HepG2 (cell line): ENCODE measurements at regions not wholly inside any gene's neighbourhood (a gene's known extent, or its start where the extent isn't known, plus 50 kb on each side); places are given as distances from the start of the nearest gene placed in this dataset.

ENCODE experiments used
- ATAC-seq: fragments of 200-7000 bp; cut with Tn5 transposase; 3 replicates; pipeline ENCODE4 v1.9.1; 2020; ENCODE audit warnings: mild to moderate bottlenecking, moderate library complexity
- BruUV-seq: library from RNA; stranded (reverse); fragments of 400-500 nt; replicated peaks from 2 replicates; lab custom pipeline; 2021; lab: Mats Ljungman, UMichigan
- CTCF ChIA-PET: fragments of 300-600 bp; formaldehyde crosslinking; extraction: SDS; loops from one replicate; lab custom pipeline; 2021; ENCODE audit warnings: low total read pairs, inconsistent platforms, low intra/inter-chr PET ratio; lab: Yijun Ruan, JAX
- POLR2A ChIA-PET: fragments of 350-600 bp; sonication (Branson Sonifier 250); formaldehyde crosslinking; loops from one replicate; lab custom pipeline; 2020; ENCODE audit warnings: antibody characterized with exemption, inconsistent platforms; lab: Yijun Ruan, JAX
- DNase-seq: peaks from one replicate; pipeline ENCODE4 v3.0.0-alpha.2; 2015; ENCODE audit warnings: low spot score
- FAIRE-seq: peaks from 3 replicates; lab custom pipeline; 2011; peaks lifted over from hg19 to GRCh38; lab: Jason Lieb, UNC
- H2AFZ ChIP-seq: one replicate; pipeline ENCODE4 v1.6.1; 2011; ENCODE audit warnings: low read length, inconsistent platforms
- H3K27ac ChIP-seq: fragments of 300-600 bp; 3 replicates; pipeline ENCODE4 v1.8.0; 2011; ENCODE audit warnings: mixed run types, mild to moderate bottlenecking, mixed read lengths, low read length, inconsistent platforms; ENCODE audit not compliant: insufficient read depth; ENCODE audit errors: extremely low read length
- H3K27me3 ChIP-seq, 2 experiments: fragments of 200-600 bp in 1 of 2; 2 replicates in 1 of 2; 3 replicates in 1 of 2; pipeline versions ENCODE4 v1.6.0 to v1.8.0; 2011; ENCODE audit warnings: low read length in 2 of 2, mild to moderate bottlenecking in 2 of 2, moderate library complexity in 2 of 2, inconsistent platforms in 1 of 2; ENCODE audit not compliant: insufficient read depth in 2 of 2, control insufficient read depth in 1 of 2
- H3K36me3 ChIP-seq, 2 experiments: fragments of 200-600 bp in 1 of 2; replicated peaks in 1 of 2; 2 replicates in 1 of 2; 3 replicates in 1 of 2; pipeline versions ENCODE4 v1.5.1 to v1.8.0; 2011; ENCODE audit warnings: low read length in 2 of 2, inconsistent platforms in 1 of 2; ENCODE audit not compliant: insufficient read depth in 2 of 2, control insufficient read depth in 1 of 2
- H3K4me1 ChIP-seq: 2 replicates; pipeline ENCODE4 v1.5.1; 2012; ENCODE audit warnings: low read length, inconsistent platforms; ENCODE audit not compliant: insufficient read depth
- H3K4me2 ChIP-seq: 2 replicates; pipeline ENCODE4 v1.6.0; 2011; ENCODE audit warnings: low read depth, low read length, inconsistent platforms
- H3K4me3 ChIP-seq, 3 experiments: fragments of 200-600 bp in 1 of 3; sonication (generic), shearing (Covaris generic) in 1 of 3; replicated peaks in 1 of 3; 2 replicates each; pipeline ENCODE4 v1.5.1; 2011 to 2016; ENCODE audit warnings: low read length in 3 of 3, inconsistent platforms in 2 of 3, low read depth in 2 of 3, mild to moderate bottlenecking in 2 of 3, control low read depth in 1 of 3, mixed read lengths in 1 of 3; ENCODE audit not compliant: insufficient read depth in 1 of 3
- H3K79me2 ChIP-seq: one replicate; pipeline ENCODE4 v1.6.1; 2011; ENCODE audit warnings: low read length, inconsistent platforms; ENCODE audit not compliant: insufficient read depth
- H3K9ac ChIP-seq: 2 replicates; pipeline ENCODE4 v1.6.0; 2011; ENCODE audit warnings: mild to moderate bottlenecking, low read depth, low read length, inconsistent platforms; ENCODE audit not compliant: insufficient read depth
- H3K9me3 ChIP-seq: 2 replicates; pipeline ENCODE4 v1.5.1; 2012; ENCODE audit warnings: mild to moderate bottlenecking, low read length
- H4K20me1 ChIP-seq: 2 replicates; pipeline ENCODE4 v1.6.0; 2011; ENCODE audit warnings: inconsistent platforms, mild to moderate bottlenecking, low read length, moderate library complexity; ENCODE audit not compliant: insufficient read depth
- BORCS8-MEF2B ChIP-seq: sonication (generic); formaldehyde crosslinking; IDR thresholded peaks from 2 replicates; pipeline ENCODE4 v1.8.0; 2022; ENCODE audit warnings: mild to moderate bottlenecking, missing genetic modification reagents
- GMEB2 ChIP-seq: IDR thresholded peaks from 2 replicates; pipeline ENCODE4 v1.6.1; 2016; ENCODE audit warnings: missing biosample characterization, missing genetic modification reagents, low read depth
- HNRNPH1 ChIP-seq: fragments of 200-400 bp; formaldehyde crosslinking; optimal IDR thresholded peaks from 2 replicates; pipeline ENCODE3; 2017; ENCODE audit warnings: mild to moderate bottlenecking, low read depth, low read length
- KDM3A ChIP-seq: IDR thresholded peaks from 2 replicates; pipeline ENCODE4 v1.6.1; 2018; ENCODE audit warnings: low read depth, missing compliant biosample characterization
- PITX1 ChIP-seq: sonication (generic); formaldehyde crosslinking; IDR thresholded peaks from 2 replicates; pipeline ENCODE4 v1.5.1; 2020; ENCODE audit warnings: mild to moderate bottlenecking, missing genetic modification reagents
- PRPF4 ChIP-seq: fragments of 200-400 bp; formaldehyde crosslinking; IDR thresholded peaks from 2 replicates; pipeline ENCODE4 v1.6.1; 2016; ENCODE audit warnings: low read length, low read depth; ENCODE audit not compliant: poor library complexity, severe bottlenecking
- SNAPC2 ChIP-seq: sonication (generic); formaldehyde crosslinking; IDR thresholded peaks from 2 replicates; pipeline ENCODE4 v1.8.1; 2022; ENCODE audit warnings: mild to moderate bottlenecking, missing genetic modification reagents
- ZNF354B ChIP-seq: sonication (generic); formaldehyde crosslinking; IDR thresholded peaks from 2 replicates; pipeline ENCODE4 v1.8.0; 2022; ENCODE audit warnings: mild to moderate bottlenecking, missing genetic modification reagents
- ZNF468 ChIP-seq: sonication (generic); formaldehyde crosslinking; IDR thresholded peaks from 2 replicates; pipeline ENCODE4 v1.8.0; 2022; ENCODE audit warnings: mild to moderate bottlenecking, moderate library complexity, missing genetic modification reagents
- WGBS: methylation state at CpG from one replicate; pipeline ENCODE4 v1.1.6; 2017; ENCODE audit warnings: low lambda C conversion rate; 5-methylcytosine and 5-hydroxymethylcytosine counted together
- in situ Hi-C: cut with HindIII; loops from 2 replicates; pipeline ENCODE4 v1.10.0; 2017; ENCODE audit warnings: low pct_unique_long_range_greater_than_20kb; ENCODE audit not compliant: extremely low pct_ligation_motif_present
- intact Hi-C: fragments of 100-400 bp; cut with micrococcal nuclease; formaldehyde crosslinking; loops from one replicate; pipeline ENCODE4 v1.10.0; 2022; ENCODE audit not compliant: unreplicated experiment
- TF ChIP-seq, protein P1 (sequence below): sonication (generic); formaldehyde crosslinking; IDR thresholded peaks from 2 replicates; pipeline ENCODE4 v1.4.0; 2020; ENCODE audit warnings: missing genetic modification reagents, mild to moderate bottlenecking, borderline replicate concordance
- TF ChIP-seq, protein P2 (sequence below): sonication (generic); formaldehyde crosslinking; IDR thresholded peaks from 2 replicates; pipeline ENCODE4 v1.5.0; 2020; ENCODE audit warnings: mild to moderate bottlenecking, missing genetic modification reagents

DNA sequence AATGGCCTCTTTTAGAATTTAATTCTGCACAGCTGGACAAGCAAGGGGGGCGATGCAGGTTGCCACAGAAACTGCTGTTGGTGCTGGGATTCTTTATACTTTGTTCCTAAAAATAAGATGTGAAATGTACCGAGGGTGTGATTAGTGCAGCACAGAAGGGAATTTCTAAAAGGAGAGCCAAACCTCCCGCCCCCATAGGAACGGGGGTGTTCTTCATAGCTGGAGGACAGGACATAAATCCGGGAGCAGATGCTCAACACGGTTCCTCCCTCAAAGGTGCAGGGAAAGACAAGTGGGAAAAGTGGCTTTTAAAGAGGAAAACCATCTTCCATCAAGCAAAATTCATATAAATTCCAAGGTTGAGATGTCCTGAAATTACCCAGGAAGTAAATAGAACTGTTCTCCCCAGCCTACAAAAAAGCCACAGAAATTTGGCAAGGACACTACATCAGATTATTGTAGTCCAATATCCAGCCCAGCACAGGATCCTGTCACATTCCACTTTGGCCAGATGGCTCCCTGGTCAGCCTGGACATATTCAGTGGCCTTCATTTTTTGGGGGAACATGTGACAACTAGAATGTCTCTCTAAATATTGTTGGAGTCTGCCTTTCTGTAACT, 51.4 kb upstream of the TMX1 start:
- Histone ChIP-seq H3K4me2 (no peak overlapping the region), H3K4me1 (no peaks in the 10 kb centered on the region), H3K79me2 (no peaks in the 10 kb centered on the region), H3K4me3 (no peak overlapping the region), H3K9me3 (no peaks in the 10 kb centered on the region), H4K20me1 (no peaks in the 10 kb centered on the region), H3K36me3 (no peaks in the 10 kb centered on the region), H2AFZ (no peak overlapping the region), H3K9ac (no peak overlapping the region), H3K27ac (no peak overlapping the region), H3K27me3 (no peaks in the 10 kb centered on the region)
- DNase-seq (no peak), FAIRE-seq (no peak), ATAC-seq (no peak)
- in situ Hi-C loops (no loop called here), intact Hi-C loops (no loop called here)
- no TSS peak for BruUV-seq
- 31% methylated on average over 6 of the region's 6 CpGs for WGBS
- CTCF ChIA-PET = no interaction called here
- TF ChIP-seq ZNF468 (CRISPR knock-in tag) = no peak
- no peak for TF ChIP-seq HNRNPH1
- TF ChIP-seq ZNF354B (CRISPR knock-in tag) = no peak
- TF ChIP-seq GMEB2 (CRISPR knock-in tag) = no peak
- no peak for TF ChIP-seq KDM3A (CRISPR knock-in tag)
- TF ChIP-seq PITX1 (CRISPR knock-in tag) = no peak
- TF ChIP-seq, protein P1, sequence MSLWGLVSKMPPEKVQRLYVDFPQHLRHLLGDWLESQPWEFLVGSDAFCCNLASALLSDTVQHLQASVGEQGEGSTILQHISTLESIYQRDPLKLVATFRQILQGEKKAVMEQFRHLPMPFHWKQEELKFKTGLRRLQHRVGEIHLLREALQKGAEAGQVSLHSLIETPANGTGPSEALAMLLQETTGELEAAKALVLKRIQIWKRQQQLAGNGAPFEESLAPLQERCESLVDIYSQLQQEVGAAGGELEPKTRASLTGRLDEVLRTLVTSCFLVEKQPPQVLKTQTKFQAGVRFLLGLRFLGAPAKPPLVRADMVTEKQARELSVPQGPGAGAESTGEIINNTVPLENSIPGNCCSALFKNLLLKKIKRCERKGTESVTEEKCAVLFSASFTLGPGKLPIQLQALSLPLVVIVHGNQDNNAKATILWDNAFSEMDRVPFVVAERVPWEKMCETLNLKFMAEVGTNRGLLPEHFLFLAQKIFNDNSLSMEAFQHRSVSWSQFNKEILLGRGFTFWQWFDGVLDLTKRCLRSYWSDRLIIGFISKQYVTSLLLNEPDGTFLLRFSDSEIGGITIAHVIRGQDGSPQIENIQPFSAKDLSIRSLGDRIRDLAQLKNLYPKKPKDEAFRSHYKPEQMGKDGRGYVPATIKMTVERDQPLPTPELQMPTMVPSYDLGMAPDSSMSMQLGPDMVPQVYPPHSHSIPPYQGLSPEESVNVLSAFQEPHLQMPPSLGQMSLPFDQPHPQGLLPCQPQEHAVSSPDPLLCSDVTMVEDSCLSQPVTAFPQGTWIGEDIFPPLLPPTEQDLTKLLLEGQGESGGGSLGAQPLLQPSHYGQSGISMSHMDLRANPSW = no peak
- no peak for TF ChIP-seq BORCS8-MEF2B (CRISPR knock-in tag)
- no peak for TF ChIP-seq SNAPC2 (CRISPR knock-in tag)
- TF ChIP-seq, protein P2, sequence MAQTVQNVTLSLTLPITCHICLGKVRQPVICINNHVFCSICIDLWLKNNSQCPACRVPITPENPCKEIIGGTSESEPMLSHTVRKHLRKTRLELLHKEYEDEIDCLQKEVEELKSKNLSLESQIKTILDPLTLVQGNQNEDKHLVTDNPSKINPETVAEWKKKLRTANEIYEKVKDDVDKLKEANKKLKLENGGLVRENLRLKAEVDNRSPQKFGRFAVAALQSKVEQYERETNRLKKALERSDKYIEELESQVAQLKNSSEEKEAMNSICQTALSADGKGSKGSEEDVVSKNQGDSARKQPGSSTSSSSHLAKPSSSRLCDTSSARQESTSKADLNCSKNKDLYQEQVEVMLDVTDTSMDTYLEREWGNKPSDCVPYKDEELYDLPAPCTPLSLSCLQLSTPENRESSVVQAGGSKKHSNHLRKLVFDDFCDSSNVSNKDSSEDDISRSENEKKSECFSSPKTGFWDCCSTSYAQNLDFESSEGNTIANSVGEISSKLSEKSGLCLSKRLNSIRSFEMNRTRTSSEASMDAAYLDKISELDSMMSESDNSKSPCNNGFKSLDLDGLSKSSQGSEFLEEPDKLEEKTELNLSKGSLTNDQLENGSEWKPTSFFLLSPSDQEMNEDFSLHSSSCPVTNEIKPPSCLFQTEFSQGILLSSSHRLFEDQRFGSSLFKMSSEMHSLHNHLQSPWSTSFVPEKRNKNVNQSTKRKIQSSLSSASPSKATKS (CRISPR knock-in tag) = no peak
- no peak for TF ChIP-seq PRPF4
- POLR2A ChIA-PET = no interaction called here
